ENCODE measurements at regions not wholly inside any gene's neighbourhood (a gene's known extent, or its start where the extent isn't known, plus 50 kb on each side); places are given as distances from the start of the nearest gene placed in this dataset.
"Not testable (repeated sequence)": the region's sequence is repeated elsewhere in the genome, so short reads cannot be mapped to it uniquely, and the experiment has no call there.

DNA sequence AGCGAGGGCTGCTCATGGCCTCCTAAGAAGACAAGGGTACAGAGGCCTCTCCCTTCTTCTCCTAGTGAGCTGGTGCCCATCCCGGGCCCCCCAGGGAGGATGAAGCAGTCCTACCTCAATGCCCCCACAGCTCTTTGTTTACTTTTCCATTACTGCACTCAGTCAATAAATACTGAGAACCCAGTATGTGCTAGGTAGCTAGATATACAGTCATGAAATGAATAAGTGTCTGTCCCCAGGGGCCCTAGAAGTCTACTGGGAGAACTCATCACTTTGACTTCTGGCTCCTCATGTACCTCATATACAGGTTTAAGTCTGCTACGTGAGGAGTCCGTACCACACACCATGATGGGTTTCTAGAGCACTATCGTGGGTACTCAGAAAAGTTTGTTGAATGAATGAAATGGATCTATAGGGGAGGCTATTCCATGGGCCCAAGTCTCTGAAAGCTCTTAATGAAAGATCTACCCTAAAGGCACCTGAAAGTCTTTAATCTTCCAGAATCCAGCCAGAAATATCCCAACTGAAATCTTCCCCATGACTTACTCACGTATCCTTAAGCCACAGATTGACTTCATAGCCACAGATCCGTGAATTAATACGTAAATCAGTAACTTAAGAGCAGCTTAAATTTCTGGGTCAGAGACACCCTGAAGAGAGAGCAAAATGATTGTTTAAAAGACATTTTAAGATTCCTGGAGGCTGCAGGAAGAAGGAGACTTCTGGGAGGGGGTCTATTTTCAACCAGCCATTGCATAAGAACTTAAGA is 51.6 kb upstream of the POMP start:
- H3K4me1 ChIP-seq (ENCODE audit: control insufficient read depth in 1 of 2, insufficient read depth in 2 of 2, low read length in 2 of 2): no peaks in the 10 kb centered on the region
- no peaks in the 10 kb centered on the region for H3K9me3 ChIP-seq (ENCODE audit: control insufficient read depth in 1 of 2, low read length in 2 of 2)
- no peaks in the 10 kb centered on the region for H3K27me3 ChIP-seq (ENCODE audit: control insufficient read depth in 1 of 2, insufficient read depth in 2 of 2, low read length in 2 of 2)
- no peak overlapping the region for H3K9ac ChIP-seq (ENCODE audit: low read depth in 1 of 2, low read length in 2 of 2)
- no peak overlapping the region for H3K4me3 ChIP-seq (ENCODE audit: low read depth in 1 of 2, low read length in 2 of 2)
- H3K27ac ChIP-seq (ENCODE audit: low read depth, low read length): no peak overlapping the region
- no peaks in the 10 kb centered on the region for H3K36me3 ChIP-seq (ENCODE audit: control insufficient read depth in 1 of 2, insufficient read depth in 2 of 2, low read length in 2 of 2)

- no peak overlapping the region for H3K9ac ChIP-seq (ENCODE audit: low read depth in 1 of 2, low read length in 2 of 2)
- no peak overlapping the region for H3K4me3 ChIP-seq (ENCODE audit: low read depth in 1 of 2, low read length in 2 of 2)
- H3K36me3 ChIP-seq (ENCODE audit: control insufficient read depth in 1 of 2, insufficient read depth in 2 of 2, low read length in 2 of 2): no peaks in the 10 kb centered on the region
- H3K9me3 ChIP-seq (ENCODE audit: control insufficient read depth in 1 of 2, low read length in 2 of 2): no peaks in the 10 kb centered on the region
- H3K4me1 ChIP-seq (ENCODE audit: control insufficient read depth in 1 of 2, insufficient read depth in 2 of 2, low read length in 2 of 2): no peaks in the 10 kb centered on the region
- H3K27ac ChIP-seq (ENCODE audit: low read depth, low read length): no peak overlapping the region
- no peaks in the 10 kb centered on the region for H3K27me3 ChIP-seq (ENCODE audit: control insufficient read depth in 1 of 2, insufficient read depth in 2 of 2, low read length in 2 of 2)
Observed at GRCh38 chr13:28606466-28606865, 52.5 kb upstream of the POMP start.

GRCh38 chr13:28605147-28605546 is 53.8 kb upstream of the POMP start:
- H3K36me3 ChIP-seq (ENCODE audit: control insufficient read depth in 1 of 2, insufficient read depth in 2 of 2, low read length in 2 of 2); H3K9me3 ChIP-seq (ENCODE audit: control insufficient read depth in 1 of 2, low read length in 2 of 2); H3K27me3 ChIP-seq (ENCODE audit: control insufficient read depth in 1 of 2, insufficient read depth in 2 of 2, low read length in 2 of 2); H3K4me1 ChIP-seq (ENCODE audit: control insufficient read depth in 1 of 2, insufficient read depth in 2 of 2, low read length in 2 of 2); H3K9ac ChIP-seq (ENCODE audit: low read depth in 1 of 2, low read length in 2 of 2); H3K4me3 ChIP-seq (ENCODE audit: low read depth in 1 of 2, low read length in 2 of 2); H3K27ac ChIP-seq (ENCODE audit: low read depth, low read length): not testable (repeated sequence)

- Histone ChIP-seq H3K9me3 (ENCODE audit: control insufficient read depth in 1 of 2, low read length in 2 of 2) (peaks cover 0 to 1% of the 10 kb centered on the region in 2 donors), H3K27me3 (ENCODE audit: control insufficient read depth in 1 of 2, insufficient read depth in 2 of 2, low read length in 2 of 2) (no peaks in the 10 kb centered on the region), H3K36me3 (ENCODE audit: control insufficient read depth in 1 of 2, insufficient read depth in 2 of 2, low read length in 2 of 2) (no peaks in the 10 kb centered on the region), H3K4me1 (ENCODE audit: control insufficient read depth in 1 of 2, insufficient read depth in 2 of 2, low read length in 2 of 2) (no peaks in the 10 kb centered on the region), H3K4me3 (ENCODE audit: low read depth in 1 of 2, low read length in 2 of 2) (no peak overlapping the region), H3K27ac (ENCODE audit: low read depth, low read length) (no peak overlapping the region), H3K9ac (ENCODE audit: low read depth in 1 of 2, low read length in 2 of 2) (no peak overlapping the region)
Observed at GRCh38 chr13:28603043-28603664, 55.8 kb upstream of the POMP start.

DNA sequence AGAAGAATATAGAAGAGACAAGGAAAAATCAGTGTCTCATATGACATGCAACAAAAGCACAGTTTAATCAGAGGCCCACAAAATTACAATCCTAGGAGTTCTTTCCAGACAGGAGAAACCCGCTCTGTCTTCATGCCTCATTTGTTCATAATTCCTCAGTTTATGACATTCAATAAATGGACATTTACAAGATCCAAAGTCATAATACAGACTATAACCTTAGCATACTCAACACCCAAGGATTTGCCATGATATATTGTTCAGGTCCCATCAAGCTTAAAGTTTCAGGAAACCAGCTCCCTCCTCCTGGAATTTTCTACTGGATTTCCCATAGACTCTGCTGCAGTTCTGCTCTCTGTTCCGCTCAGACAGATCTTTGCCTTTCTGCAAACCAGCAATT is 56.4 kb upstream of the POMP start:
- H3K4me1 ChIP-seq (ENCODE audit: control insufficient read depth in 1 of 2, insufficient read depth in 2 of 2, low read length in 2 of 2): no peaks in the 10 kb centered on the region
- H3K9me3 ChIP-seq (ENCODE audit: control insufficient read depth in 1 of 2, low read length in 2 of 2): peaks cover 0 to 1% of the 10 kb centered on the region in 2 donors
- H3K27me3 ChIP-seq (ENCODE audit: control insufficient read depth in 1 of 2, insufficient read depth in 2 of 2, low read length in 2 of 2): no peaks in the 10 kb centered on the region
- no peak overlapping the region for H3K9ac ChIP-seq (ENCODE audit: low read depth in 1 of 2, low read length in 2 of 2)
- no peak overlapping the region for H3K4me3 ChIP-seq (ENCODE audit: low read depth in 1 of 2, low read length in 2 of 2)
- no peaks in the 10 kb centered on the region for H3K36me3 ChIP-seq (ENCODE audit: control insufficient read depth in 1 of 2, insufficient read depth in 2 of 2, low read length in 2 of 2)
- no peak overlapping the region for H3K27ac ChIP-seq (ENCODE audit: low read depth, low read length)

- Histone ChIP-seq H3K4me3 (ENCODE audit: low read depth in 1 of 2, low read length in 2 of 2) (no peak overlapping the region), H3K27ac (ENCODE audit: low read depth, low read length) (no peak overlapping the region)
Observed at GRCh38 chr13:28601581-28601980, 57.3 kb upstream of the POMP start.

GRCh38 chr13:28597641-28598040 is 61.3 kb upstream of the POMP start:
- no peak overlapping the region for H3K27ac ChIP-seq (ENCODE audit: low read depth, low read length)
- no peak overlapping the region for H3K4me3 ChIP-seq (ENCODE audit: low read depth in 1 of 2, low read length in 2 of 2)
- peaks cover 0 to 1% of the 10 kb centered on the region in 2 donors for H3K9me3 ChIP-seq (ENCODE audit: control insufficient read depth in 1 of 2, low read length in 2 of 2)
- H3K4me1 ChIP-seq (ENCODE audit: control insufficient read depth in 1 of 2, insufficient read depth in 2 of 2, low read length in 2 of 2): no peaks in the 10 kb centered on the region
- H3K36me3 ChIP-seq (ENCODE audit: control insufficient read depth in 1 of 2, insufficient read depth in 2 of 2, low read length in 2 of 2): no peaks in the 10 kb centered on the region
- no peak overlapping the region for H3K9ac ChIP-seq (ENCODE audit: low read depth in 1 of 2, low read length in 2 of 2)
- no peaks in the 10 kb centered on the region for H3K27me3 ChIP-seq (ENCODE audit: control insufficient read depth in 1 of 2, insufficient read depth in 2 of 2, low read length in 2 of 2)

More at GRCh38 chr13:28601581-28601980, 57.3 kb upstream of the POMP start:
- Histone ChIP-seq H3K27me3 (ENCODE audit: control insufficient read depth in 1 of 2, insufficient read depth in 2 of 2, low read length in 2 of 2) (no peaks in the 10 kb centered on the region), H3K36me3 (ENCODE audit: control insufficient read depth in 1 of 2, insufficient read depth in 2 of 2, low read length in 2 of 2) (no peaks in the 10 kb centered on the region), H3K4me1 (ENCODE audit: control insufficient read depth in 1 of 2, insufficient read depth in 2 of 2, low read length in 2 of 2) (no peaks in the 10 kb centered on the region), H3K9ac (ENCODE audit: low read depth in 1 of 2, low read length in 2 of 2) (no peak overlapping the region), H3K9me3 (ENCODE audit: control insufficient read depth in 1 of 2, low read length in 2 of 2) (peaks cover 0 to 1% of the 10 kb centered on the region in 2 donors)

DNA sequence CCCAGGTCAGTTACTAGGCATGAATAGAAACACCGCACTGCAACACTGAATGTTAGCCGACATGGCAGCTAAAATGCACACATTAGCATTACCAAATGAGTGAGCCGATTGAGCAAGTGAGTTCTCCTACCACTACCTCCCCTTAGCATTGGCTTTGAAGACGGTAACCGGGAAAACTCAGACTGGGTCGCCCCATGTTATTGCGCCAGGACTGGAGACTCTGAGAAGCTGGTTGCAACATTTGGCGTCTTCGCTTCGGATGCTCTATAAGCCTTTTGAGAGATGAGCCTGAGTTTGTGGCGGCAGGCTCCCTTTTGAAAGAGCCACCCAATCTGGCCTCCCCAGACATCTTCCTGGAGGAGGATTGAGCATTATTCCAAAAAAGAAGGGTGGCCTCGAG is 68.5 kb upstream of the POMP start:
- H3K4me3 ChIP-seq (ENCODE audit: low read depth in 1 of 2, low read length in 2 of 2): no peak overlapping the region
- no peak overlapping the region for H3K27ac ChIP-seq (ENCODE audit: low read depth, low read length)
- H3K4me1 ChIP-seq (ENCODE audit: control insufficient read depth in 1 of 2, insufficient read depth in 2 of 2, low read length in 2 of 2): no peaks in the 10 kb centered on the region
- H3K27me3 ChIP-seq (ENCODE audit: control insufficient read depth in 1 of 2, insufficient read depth in 2 of 2, low read length in 2 of 2): no peaks in the 10 kb centered on the region
- H3K9ac ChIP-seq (ENCODE audit: low read depth in 1 of 2, low read length in 2 of 2): no peak overlapping the region
- no peaks in the 10 kb centered on the region for H3K9me3 ChIP-seq (ENCODE audit: control insufficient read depth in 1 of 2, low read length in 2 of 2)
- no peaks in the 10 kb centered on the region for H3K36me3 ChIP-seq (ENCODE audit: control insufficient read depth in 1 of 2, insufficient read depth in 2 of 2, low read length in 2 of 2)

GRCh38 chr13:28588296-28588695 is 70.6 kb upstream of the POMP start:
- Histone ChIP-seq H3K4me1 (ENCODE audit: control insufficient read depth in 1 of 2, insufficient read depth in 2 of 2, low read length in 2 of 2) (peaks cover 0 to 8% of the 10 kb centered on the region in 2 donors), H3K9ac (ENCODE audit: low read depth in 1 of 2, low read length in 2 of 2) (no peak overlapping the region), H3K4me3 (ENCODE audit: low read depth in 1 of 2, low read length in 2 of 2) (no peak overlapping the region), H3K27me3 (ENCODE audit: control insufficient read depth in 1 of 2, insufficient read depth in 2 of 2, low read length in 2 of 2) (no peaks in the 10 kb centered on the region), H3K9me3 (ENCODE audit: control insufficient read depth in 1 of 2, low read length in 2 of 2) (no peaks in the 10 kb centered on the region), H3K27ac (ENCODE audit: low read depth, low read length) (no peak overlapping the region), H3K36me3 (ENCODE audit: control insufficient read depth in 1 of 2, insufficient read depth in 2 of 2, low read length in 2 of 2) (no peaks in the 10 kb centered on the region)

DNA sequence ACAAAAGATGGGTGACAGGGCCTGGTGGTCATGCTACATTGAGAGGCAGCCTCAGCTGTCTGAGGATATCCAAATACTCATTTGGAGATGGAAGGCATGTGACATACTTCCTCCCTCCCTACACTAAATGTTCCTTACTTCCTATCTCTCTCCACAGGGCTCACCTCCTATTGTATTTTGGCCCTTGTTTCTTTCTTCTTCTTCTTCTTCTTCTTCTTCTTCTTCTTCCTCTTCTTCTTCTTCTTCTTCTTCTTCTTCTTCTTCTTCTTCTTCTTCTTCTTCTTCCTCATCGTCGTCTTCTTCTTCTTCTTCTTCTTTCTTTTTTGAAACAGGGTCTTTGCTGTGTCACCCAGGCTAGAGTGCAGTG is 71.8 kb upstream of the POMP start:
- Histone ChIP-seq H3K4me1 (ENCODE audit: control insufficient read depth in 1 of 2, insufficient read depth in 2 of 2, low read length in 2 of 2) (peaks cover 0 to 13% of the 10 kb centered on the region in 2 donors), H3K9me3 (ENCODE audit: control insufficient read depth in 1 of 2, low read length in 2 of 2) (no peaks in the 10 kb centered on the region), H3K27ac (ENCODE audit: low read depth, low read length) (no peak overlapping the region), H3K9ac (ENCODE audit: low read depth in 1 of 2, low read length in 2 of 2) (no peak overlapping the region), H3K4me3 (ENCODE audit: low read depth in 1 of 2, low read length in 2 of 2) (no peak overlapping the region), H3K36me3 (ENCODE audit: control insufficient read depth in 1 of 2, insufficient read depth in 2 of 2, low read length in 2 of 2) (no peaks in the 10 kb centered on the region), H3K27me3 (ENCODE audit: control insufficient read depth in 1 of 2, insufficient read depth in 2 of 2, low read length in 2 of 2) (no peaks in the 10 kb centered on the region)
